Trophoblast cell (in vitro differentiated cells and primary cell): ENCODE measurements at regions not wholly inside any gene's neighbourhood (a gene's known extent, or its start where the extent isn't known, plus 50 kb on each side); places are given as distances from the start of the nearest gene placed in this dataset.
A peak's percentile ranks its signal among the peaks of the same experiment; 100 is the strongest.

Experiments
- DNase-seq, 2 donors: peaks; one replicate each; pipeline ENCODE4 v3.0.0-alpha.2; 2016
- H2AFZ ChIP-seq: 2 replicates; pipeline ENCODE4 v1.6.1; 2013; ENCODE audit warnings: low read length, moderate library complexity, mild to moderate bottlenecking; ENCODE audit not compliant: insufficient read depth, poor library complexity
- H2AK5ac ChIP-seq: 2 replicates; pipeline ENCODE4 v1.6.1; 2013; ENCODE audit warnings: mild to moderate bottlenecking, low read length
- H2BK120ac ChIP-seq: 2 replicates; pipeline ENCODE4 v1.6.1; 2013; ENCODE audit warnings: low read length, mild to moderate bottlenecking, moderate library complexity; ENCODE audit not compliant: insufficient read depth, poor library complexity
- H2BK12ac ChIP-seq: 2 replicates; pipeline ENCODE4 v1.6.1; 2013; ENCODE audit warnings: mild to moderate bottlenecking, low read length, moderate library complexity
- H2BK5ac ChIP-seq: 2 replicates; pipeline ENCODE4 v1.6.1; 2013; ENCODE audit warnings: low read length, low read depth, moderate library complexity, mild to moderate bottlenecking; ENCODE audit not compliant: poor library complexity
- H3K14ac ChIP-seq: 2 replicates; pipeline ENCODE4 v1.6.1; 2013; ENCODE audit warnings: mild to moderate bottlenecking, low read length
- H3K18ac ChIP-seq: 2 replicates; pipeline ENCODE4 v1.6.1; 2013; ENCODE audit warnings: mild to moderate bottlenecking, low read length
- H3K23ac ChIP-seq: 2 replicates; pipeline ENCODE4 v1.6.1; 2013; ENCODE audit warnings: low read length
- H3K27ac ChIP-seq: 2 replicates; pipeline ENCODE4 v1.5.1; 2013; ENCODE audit warnings: low read depth, mild to moderate bottlenecking, inconsistent platforms, low read length, moderate library complexity
- H3K27me3 ChIP-seq: 2 replicates; pipeline ENCODE4 v1.6.1; 2013; ENCODE audit warnings: inconsistent platforms, mild to moderate bottlenecking, low read length, moderate library complexity; ENCODE audit not compliant: insufficient read depth
- H3K36me3 ChIP-seq, 2 experiments: 1 replicate in 1 of 2; 2 replicates in 1 of 2; pipeline ENCODE4 v1.6.1; 2013; ENCODE audit warnings: low read length in 2 of 2, mild to moderate bottlenecking in 2 of 2, moderate library complexity in 1 of 2; ENCODE audit not compliant: insufficient read depth in 2 of 2, control insufficient read depth in 1 of 2
- H3K4ac ChIP-seq: 2 replicates; pipeline ENCODE4 v1.6.1; 2013; ENCODE audit warnings: low read depth, mild to moderate bottlenecking, low read length, moderate library complexity
- H3K4me1 ChIP-seq, 2 experiments: 1 replicate in 1 of 2; 2 replicates in 1 of 2; pipeline ENCODE4 v1.6.1; 2013; ENCODE audit warnings: low read length in 2 of 2, mild to moderate bottlenecking in 2 of 2, moderate library complexity in 1 of 2; ENCODE audit not compliant: insufficient read depth in 2 of 2, control insufficient read depth in 1 of 2
- H3K4me2 ChIP-seq: 2 replicates; pipeline ENCODE4 v1.6.1; 2013; ENCODE audit warnings: inconsistent platforms, mild to moderate bottlenecking, low read length, moderate library complexity
- H3K4me3 ChIP-seq: 2 replicates; pipeline ENCODE4 v1.5.1; 2013; ENCODE audit warnings: mild to moderate bottlenecking, low read depth, low read length, inconsistent platforms
- H3K79me1 ChIP-seq: one replicate; pipeline ENCODE4 v1.6.1; 2013; ENCODE audit warnings: low read length
- H3K79me2 ChIP-seq: 2 replicates; pipeline ENCODE4 v1.6.1; 2013; ENCODE audit warnings: low read length, mild to moderate bottlenecking; ENCODE audit not compliant: control insufficient read depth, insufficient read depth, poor library complexity
- H3K9ac ChIP-seq: 2 replicates; pipeline ENCODE4 v1.6.1; 2013; ENCODE audit warnings: mild to moderate bottlenecking, low read length
- H3K9me3 ChIP-seq: 2 replicates; pipeline ENCODE4 v1.6.1; 2013; ENCODE audit warnings: low read depth, mild to moderate bottlenecking, control low read depth, inconsistent platforms, low read length; ENCODE audit not compliant: insufficient read depth
- H4K12ac ChIP-seq: 2 replicates; pipeline ENCODE4 v1.6.1; 2013; ENCODE audit warnings: low read depth, mild to moderate bottlenecking, low read length, moderate library complexity
- H4K8ac ChIP-seq: 2 replicates; pipeline ENCODE4 v1.6.1; 2013; ENCODE audit warnings: low read depth, mild to moderate bottlenecking, low read length, moderate library complexity
- H4K91ac ChIP-seq: one replicate; pipeline ENCODE4 v1.6.1; 2013; ENCODE audit warnings: low read depth, mild to moderate bottlenecking, low read length, moderate library complexity
- WGBS: extraction: QIAGEN DNeasy Blood & Tissue Kit; methylation state at CpG from one replicate; pipeline ENCODE4 v1.1.7; 2013; ENCODE audit warnings: missing lambda C conversion rate; ENCODE audit not compliant: insufficient read length, insufficient coverage; ENCODE audit errors: extremely low coverage; 5-methylcytosine and 5-hydroxymethylcytosine counted together

DNA sequence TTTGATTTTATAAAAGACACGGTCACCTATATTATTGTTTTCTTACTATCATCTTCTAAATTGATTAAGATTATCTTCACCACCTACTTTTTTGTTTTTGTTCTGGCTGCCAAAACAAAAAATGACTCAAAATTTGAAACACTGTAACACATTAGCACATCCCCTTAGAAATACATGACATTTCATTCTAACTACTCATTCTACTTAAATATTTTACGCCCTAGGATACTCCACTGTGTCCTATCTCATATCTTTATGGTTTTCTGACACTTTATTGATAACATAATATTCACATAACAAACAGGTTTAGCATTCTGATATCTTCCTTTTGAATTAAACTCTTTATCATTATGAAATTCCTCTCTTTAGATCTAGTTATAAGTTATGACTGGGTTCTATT is 656.2 kb downstream of the GBE1 start:
- no peaks in the 10 kb centered on the region for H3K79me1 ChIP-seq
- H3K23ac ChIP-seq, result no peak overlapping the region
- no peak overlapping the region for H2AK5ac ChIP-seq
- no peak overlapping the region for H4K91ac ChIP-seq
- DNase-seq, result peak in 1 of 2 donors; percentile 76
- no peak overlapping the region for H3K14ac ChIP-seq
- no peaks in the 10 kb centered on the region for H3K79me2 ChIP-seq
- WGBS, result 100% methylated on average over 1 of the region's 2 CpGs
- H3K27ac ChIP-seq, result no peak overlapping the region
- H3K27me3 ChIP-seq, result no peaks in the 10 kb centered on the region
- H3K9me3 ChIP-seq, result no peaks in the 10 kb centered on the region
- no peak overlapping the region for H2BK120ac ChIP-seq
- no peak overlapping the region for H2BK5ac ChIP-seq
- no peak overlapping the region for H3K4me2 ChIP-seq
- H4K8ac ChIP-seq, result no peak overlapping the region
- H3K18ac ChIP-seq, result no peak overlapping the region
- H3K4me3 ChIP-seq, result no peak overlapping the region
- H2AFZ ChIP-seq, result no peak overlapping the region
- H3K36me3 ChIP-seq, result no peaks in the 10 kb centered on the region
- no peak overlapping the region for H3K9ac ChIP-seq
- no peak overlapping the region for H2BK12ac ChIP-seq
- H3K4ac ChIP-seq, result no peak overlapping the region
- no peak overlapping the region for H4K12ac ChIP-seq
- H3K4me1 ChIP-seq, result no peaks in the 10 kb centered on the region

DNA sequence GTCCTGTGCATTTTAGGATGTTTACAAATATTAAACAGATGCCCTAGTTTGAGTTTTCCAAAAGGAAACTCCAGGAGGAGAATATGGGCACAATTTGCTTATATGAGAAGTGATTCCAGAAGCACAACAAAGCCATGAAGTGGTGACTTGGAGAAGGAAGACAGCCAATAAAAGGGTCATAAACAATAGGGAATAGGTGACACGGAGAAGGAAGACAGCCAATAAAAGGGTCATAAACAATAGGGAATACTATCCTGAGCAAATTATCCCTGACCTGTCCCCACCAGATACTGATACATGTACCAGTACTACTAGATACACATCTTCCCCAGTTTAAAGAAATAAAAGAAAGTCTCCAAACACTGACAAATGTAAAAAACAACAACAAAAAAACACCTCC is 663.6 kb downstream of the GBE1 start:
- Histone ChIP-seq H2BK5ac (no peak overlapping the region), H3K4me3 (no peak overlapping the region), H4K12ac (no peak overlapping the region), H3K4me1 (no peaks in the 10 kb centered on the region), H3K14ac (no peak overlapping the region), H2BK12ac (no peak overlapping the region), H3K79me1 (no peaks in the 10 kb centered on the region), H4K8ac (no peak overlapping the region), H3K18ac (no peak overlapping the region), H3K9ac (no peak overlapping the region), H3K23ac (no peak overlapping the region), H3K4ac (no peak overlapping the region), H2AK5ac (no peak overlapping the region), H2BK120ac (no peak overlapping the region), H3K27me3 (no peaks in the 10 kb centered on the region), H3K79me2 (no peaks in the 10 kb centered on the region), H2AFZ (no peak overlapping the region), H3K9me3 (no peaks in the 10 kb centered on the region), H3K4me2 (no peak overlapping the region), H3K27ac (no peak overlapping the region), H3K36me3 (no peaks in the 10 kb centered on the region), H4K91ac (no peak overlapping the region)
- no peak for DNase-seq
- WGBS, result no CpG with 5 or more reads among the region's 1 CpG

DNA sequence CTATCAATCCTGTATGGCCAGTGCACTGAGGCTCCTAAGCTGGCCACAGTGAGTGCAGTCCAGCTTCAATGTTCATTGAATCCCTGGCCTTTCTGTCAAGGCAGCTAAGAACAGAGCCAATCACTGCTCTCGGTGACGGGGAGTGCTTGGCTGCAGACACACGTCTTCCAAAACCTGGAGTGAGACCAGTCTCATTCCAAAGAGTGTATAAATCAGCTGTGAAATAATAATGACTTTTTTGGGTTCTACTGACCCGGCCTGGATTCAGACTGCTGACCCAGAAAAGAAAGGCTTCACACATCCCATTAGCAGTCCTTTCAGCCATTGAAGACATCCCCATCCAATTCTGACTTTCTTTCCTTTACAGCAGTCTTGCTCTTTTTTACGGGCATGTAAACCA is 665.5 kb downstream of the GBE1 start:
- no peak overlapping the region for H3K4me2 ChIP-seq
- H3K4me3 ChIP-seq, result no peak overlapping the region
- no peak overlapping the region for H2AK5ac ChIP-seq
- no peaks in the 10 kb centered on the region for H3K79me2 ChIP-seq
- no peaks in the 10 kb centered on the region for H3K4me1 ChIP-seq
- no peak overlapping the region for H4K8ac ChIP-seq
- H3K9ac ChIP-seq, result no peak overlapping the region
- no peaks in the 10 kb centered on the region for H3K9me3 ChIP-seq
- no peak overlapping the region for H3K4ac ChIP-seq
- H3K27me3 ChIP-seq, result no peaks in the 10 kb centered on the region
- WGBS, result no CpG with 5 or more reads among the region's 5 CpGs
- H3K23ac ChIP-seq, result no peak overlapping the region
- no peak overlapping the region for H2BK12ac ChIP-seq
- H3K14ac ChIP-seq, result no peak overlapping the region
- H2BK5ac ChIP-seq, result no peak overlapping the region
- no peak overlapping the region for H4K12ac ChIP-seq
- no peak for DNase-seq
- no peaks in the 10 kb centered on the region for H3K79me1 ChIP-seq
- H3K27ac ChIP-seq, result no peak overlapping the region
- no peak overlapping the region for H2AFZ ChIP-seq
- H2BK120ac ChIP-seq, result no peak overlapping the region
- H3K36me3 ChIP-seq, result no peaks in the 10 kb centered on the region
- H4K91ac ChIP-seq, result no peak overlapping the region
- H3K18ac ChIP-seq, result no peak overlapping the region

DNA sequence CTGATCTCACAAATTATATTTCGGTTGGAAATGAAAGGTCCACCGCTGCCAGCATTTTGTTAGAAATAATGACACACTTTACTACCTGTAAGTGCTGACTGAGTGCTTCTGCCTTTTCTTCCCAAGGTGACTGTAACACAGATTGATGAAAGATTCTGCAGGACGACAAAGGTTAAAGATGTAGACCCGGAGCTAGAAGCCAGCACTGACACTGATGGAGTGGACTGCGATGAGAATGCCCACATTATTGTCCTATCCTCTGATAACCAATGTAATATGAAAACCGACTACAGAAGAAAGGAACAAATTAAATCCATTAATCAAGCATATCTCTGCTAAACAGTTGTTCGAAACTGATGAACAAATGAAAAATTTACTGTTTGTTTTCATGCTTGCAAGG is 666.5 kb downstream of the GBE1 start:
- H2AK5ac ChIP-seq, result no peak overlapping the region
- no peaks in the 10 kb centered on the region for H3K79me2 ChIP-seq
- no peak overlapping the region for H3K4me3 ChIP-seq
- H2BK5ac ChIP-seq, result no peak overlapping the region
- no peak overlapping the region for H2BK120ac ChIP-seq
- no peak overlapping the region for H3K23ac ChIP-seq
- no peak overlapping the region for H3K14ac ChIP-seq
- no peak overlapping the region for H3K9ac ChIP-seq
- H3K79me1 ChIP-seq, result no peaks in the 10 kb centered on the region
- H3K9me3 ChIP-seq, result no peaks in the 10 kb centered on the region
- H2AFZ ChIP-seq, result no peak overlapping the region
- H3K18ac ChIP-seq, result no peak overlapping the region
- no peak overlapping the region for H4K91ac ChIP-seq
- no peak overlapping the region for H2BK12ac ChIP-seq
- H3K4me2 ChIP-seq, result no peak overlapping the region
- H4K12ac ChIP-seq, result no peak overlapping the region
- no peaks in the 10 kb centered on the region for H3K4me1 ChIP-seq
- H3K36me3 ChIP-seq, result no peaks in the 10 kb centered on the region
- no peak overlapping the region for H3K27ac ChIP-seq
- no CpG with 5 or more reads among the region's 7 CpGs for WGBS
- no peaks in the 10 kb centered on the region for H3K27me3 ChIP-seq
- H4K8ac ChIP-seq, result no peak overlapping the region
- no peak overlapping the region for H3K4ac ChIP-seq
- no peak for DNase-seq
